ENCODE measurements at regions not wholly inside any gene's neighbourhood (a gene's known extent, or its start where the extent isn't known, plus 50 kb on each side); places are given as distances from the start of the nearest gene placed in this dataset.
"Not testable (repeated sequence)": the region's sequence is repeated elsewhere in the genome, so short reads cannot be mapped to it uniquely, and the experiment has no call there.

GRCh38 chrX:7347465-7347864 is 199.5 kb upstream of the PUDP start:
- DNase-seq (ENCODE audit: low spot score in 2 of 2): no peak
- Histone ChIP-seq H3K4me3 (no peak overlapping the region), H3K27me3 (no peaks in the 10 kb centered on the region), H3K4me1 (no peaks in the 10 kb centered on the region), H3K9me3 (no peaks in the 10 kb centered on the region), H3K36me3 (no peaks in the 10 kb centered on the region), H3K27ac (no peak overlapping the region)
- WGBS, 2 donors: 74 to 76% methylated on average over 5 of the region's 5 CpGs
- TF ChIP-seq CTCF (IDR thresholded peaks at IDR 0.05): no peak
- no peak for TF ChIP-seq POLR2A (IDR thresholded peaks at IDR 0.05)
- TF ChIP-seq EP300 (IDR thresholded peaks at IDR 0.05): no peak

GRCh38 chrX:7346021-7346420 is 198.1 kb upstream of the PUDP start:
- TF ChIP-seq CTCF (IDR thresholded peaks at IDR 0.05) (no peak), EP300 (IDR thresholded peaks at IDR 0.05) (no peak), POLR2A (IDR thresholded peaks at IDR 0.05) (no peak)
- H3K4me1 ChIP-seq: no peaks in the 10 kb centered on the region

DNA sequence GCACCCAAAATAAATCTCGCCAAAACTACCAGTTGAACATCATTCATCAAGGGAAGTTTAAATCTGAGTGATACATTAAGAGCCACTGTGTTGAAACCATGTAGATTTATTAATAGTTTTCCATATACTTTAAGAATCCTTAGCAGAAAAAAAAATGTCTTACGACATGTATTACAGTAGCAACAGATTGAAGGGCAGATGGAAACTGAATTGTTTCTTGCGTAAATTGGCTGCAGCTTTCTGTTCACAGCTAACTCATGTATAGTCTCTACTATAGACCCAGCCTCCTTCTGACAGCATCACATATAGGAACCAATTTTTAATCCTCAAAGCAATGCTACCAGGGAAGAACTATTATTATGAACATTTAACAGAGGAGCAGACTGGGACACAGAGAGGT is 195.2 kb upstream of the PUDP start:
- no peaks in the 10 kb centered on the region for H3K9me3 ChIP-seq
- WGBS, 2 donors: 91 to 97% methylated on average over 3 of the region's 3 CpGs
- TF ChIP-seq EP300 (IDR thresholded peaks at IDR 0.05): no peak
- no peak for TF ChIP-seq CTCF (IDR thresholded peaks at IDR 0.05)
- TF ChIP-seq POLR2A (IDR thresholded peaks at IDR 0.05): no peak
- DNase-seq (ENCODE audit: low spot score in 2 of 2): no peak
- H3K4me3 ChIP-seq: no peak overlapping the region
- H3K36me3 ChIP-seq: no peaks in the 10 kb centered on the region
- H3K27me3 ChIP-seq: no peaks in the 10 kb centered on the region
- H3K4me1 ChIP-seq: no peaks in the 10 kb centered on the region
- H3K27ac ChIP-seq: no peak overlapping the region

More at GRCh38 chrX:7346021-7346420, 198.1 kb upstream of the PUDP start:
- WGBS, 2 donors: 82 to 86% methylated on average over 1 of the region's 1 CpG
- Histone ChIP-seq H3K27ac (no peak overlapping the region), H3K27me3 (no peaks in the 10 kb centered on the region), H3K36me3 (no peaks in the 10 kb centered on the region), H3K9me3 (no peaks in the 10 kb centered on the region), H3K4me3 (no peak overlapping the region)
- no peak for DNase-seq (ENCODE audit: low spot score in 2 of 2)

GRCh38 chrX:7335816-7336362 is 187.9 kb upstream of the PUDP start:
- not testable (repeated sequence) for H3K36me3 ChIP-seq; H3K9me3 ChIP-seq; DNase-seq (ENCODE audit: low spot score in 2 of 2); H3K27me3 ChIP-seq; H3K4me3 ChIP-seq; H3K4me1 ChIP-seq; H3K27ac ChIP-seq
- 88 to 96% methylated on average over 2 of the region's 2 CpGs for WGBS, 2 donors

DNA sequence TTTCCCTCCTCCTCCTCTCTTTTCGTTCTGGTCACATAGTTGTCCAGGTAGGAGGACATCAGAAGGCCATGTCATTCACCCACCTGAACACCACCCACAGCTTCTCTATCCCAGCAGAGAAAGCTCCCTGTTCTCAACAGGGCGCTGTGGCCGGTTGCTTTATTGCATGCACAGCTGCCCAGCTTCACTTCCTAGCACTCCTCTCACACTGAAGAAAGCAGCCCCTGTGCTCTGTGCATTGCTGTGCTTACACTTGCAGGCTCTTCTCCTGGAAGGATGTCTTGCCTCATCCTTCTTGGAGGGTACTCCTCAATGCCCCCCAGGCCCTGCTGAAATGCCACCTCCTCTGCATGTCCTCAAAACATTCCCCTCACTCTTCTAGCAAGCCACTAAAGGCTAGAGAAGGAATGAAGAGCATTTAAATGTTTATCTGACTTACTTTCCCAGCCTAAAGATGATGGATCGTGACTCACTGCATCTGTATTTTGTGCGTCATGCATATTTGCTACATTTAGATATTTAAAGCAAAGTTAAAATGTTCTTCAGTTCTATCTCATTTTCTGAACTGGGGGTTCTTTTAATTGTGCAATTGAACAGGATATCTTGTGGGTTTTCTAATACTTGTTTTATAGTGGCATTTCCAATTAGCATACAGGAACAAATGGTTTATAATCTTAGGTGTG is 186.4 kb upstream of the PUDP start:
- Histone ChIP-seq H3K27ac (no peak overlapping the region), H3K27me3 (no peaks in the 10 kb centered on the region), H3K4me1 (peaks cover 0 to 4% (median 0%) of the 10 kb centered on the region in 4 donors), H3K4me3 (no peak overlapping the region), H3K9me3 (no peaks in the 10 kb centered on the region), H3K36me3 (no peaks in the 10 kb centered on the region)
- 92 to 96% methylated on average over 5 of the region's 5 CpGs for WGBS, 2 donors
- DNase-seq (ENCODE audit: low spot score in 2 of 2): no peak
- TF ChIP-seq POLR2A (IDR thresholded peaks at IDR 0.05) (no peak), EP300 (IDR thresholded peaks at IDR 0.05) (no peak), CTCF (IDR thresholded peaks at IDR 0.05) (no peak)
